ENCODE measurements at regions not wholly inside any gene's neighbourhood (a gene's known extent, or its start where the extent isn't known, plus 50 kb on each side); places are given as distances from the start of the nearest gene placed in this dataset.

DNA sequence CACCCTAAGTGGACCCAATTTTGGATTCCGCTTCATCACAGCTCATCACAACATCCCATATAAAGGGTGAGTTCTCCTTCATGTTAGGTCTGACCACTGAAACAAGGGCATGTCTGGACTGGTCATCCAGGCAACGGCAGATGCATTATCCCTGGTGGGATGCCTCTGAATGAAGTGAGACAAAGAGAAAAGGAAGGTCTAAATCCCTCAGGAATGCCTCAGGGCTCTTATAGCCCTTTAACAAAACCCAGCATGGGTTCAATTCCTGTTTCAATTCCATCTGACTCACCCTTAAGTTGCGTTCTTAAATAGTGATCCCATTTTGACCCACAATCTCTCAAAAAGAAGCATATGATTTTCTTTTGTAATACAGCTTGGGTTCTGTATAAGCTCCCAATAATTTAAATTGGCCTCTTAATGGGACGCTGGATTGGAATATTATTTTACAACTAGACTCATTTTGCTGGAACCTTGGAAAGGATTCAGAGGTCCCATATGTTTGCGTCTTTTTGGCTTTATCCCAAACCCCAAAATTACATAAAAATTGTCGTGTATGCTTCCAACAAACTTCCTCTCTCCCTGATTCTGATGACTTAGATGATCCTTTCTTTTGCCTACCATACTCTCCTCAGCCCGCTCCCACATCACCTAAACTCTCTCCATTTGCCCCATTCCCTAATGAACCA, 287.4 kb upstream of the ZP4 start:
- TF ChIP-seq, protein P1, sequence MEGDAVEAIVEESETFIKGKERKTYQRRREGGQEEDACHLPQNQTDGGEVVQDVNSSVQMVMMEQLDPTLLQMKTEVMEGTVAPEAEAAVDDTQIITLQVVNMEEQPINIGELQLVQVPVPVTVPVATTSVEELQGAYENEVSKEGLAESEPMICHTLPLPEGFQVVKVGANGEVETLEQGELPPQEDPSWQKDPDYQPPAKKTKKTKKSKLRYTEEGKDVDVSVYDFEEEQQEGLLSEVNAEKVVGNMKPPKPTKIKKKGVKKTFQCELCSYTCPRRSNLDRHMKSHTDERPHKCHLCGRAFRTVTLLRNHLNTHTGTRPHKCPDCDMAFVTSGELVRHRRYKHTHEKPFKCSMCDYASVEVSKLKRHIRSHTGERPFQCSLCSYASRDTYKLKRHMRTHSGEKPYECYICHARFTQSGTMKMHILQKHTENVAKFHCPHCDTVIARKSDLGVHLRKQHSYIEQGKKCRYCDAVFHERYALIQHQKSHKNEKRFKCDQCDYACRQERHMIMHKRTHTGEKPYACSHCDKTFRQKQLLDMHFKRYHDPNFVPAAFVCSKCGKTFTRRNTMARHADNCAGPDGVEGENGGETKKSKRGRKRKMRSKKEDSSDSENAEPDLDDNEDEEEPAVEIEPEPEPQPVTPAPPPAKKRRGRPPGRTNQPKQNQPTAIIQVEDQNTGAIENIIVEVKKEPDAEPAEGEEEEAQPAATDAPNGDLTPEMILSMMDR (IDR thresholded peaks at IDR 0.05; ENCODE audit: extremely low read depth in 1 of 2, insufficient read depth in 1 of 2, low read depth in 1 of 2, low read length in 2 of 2): no peak
- no peak for TF ChIP-seq POLR2A (IDR thresholded peaks at IDR 0.05; ENCODE audit: low read depth, low read length)
- TF ChIP-seq JUN (IDR thresholded peaks at IDR 0.05; ENCODE audit: borderline replicate concordance, insufficient read depth, insufficient read length, low read depth): no peak
- no peak for TF ChIP-seq POLR2AphosphoS5 (IDR thresholded peaks at IDR 0.05; ENCODE audit: insufficient read depth, low read depth, low read length)
- no peak for TF ChIP-seq EZH2 (IDR thresholded peaks at IDR 0.05; ENCODE audit: borderline replicate concordance, low read depth, low read length, severe bottlenecking)

All from endothelial cell of umbilical vein (primary cell).